NCI-H748 (cell line): ENCODE measurements at regions not wholly inside any gene's neighbourhood (a gene's known extent, or its start where the extent isn't known, plus 50 kb on each side); places are given as distances from the start of the nearest gene placed in this dataset.

Experiments
- DNase-seq: peaks from one replicate; lab custom pipeline; 2025; ENCODE audit not compliant: unreplicated experiment; lab: John Stamatoyannopoulos, UW

DNA sequence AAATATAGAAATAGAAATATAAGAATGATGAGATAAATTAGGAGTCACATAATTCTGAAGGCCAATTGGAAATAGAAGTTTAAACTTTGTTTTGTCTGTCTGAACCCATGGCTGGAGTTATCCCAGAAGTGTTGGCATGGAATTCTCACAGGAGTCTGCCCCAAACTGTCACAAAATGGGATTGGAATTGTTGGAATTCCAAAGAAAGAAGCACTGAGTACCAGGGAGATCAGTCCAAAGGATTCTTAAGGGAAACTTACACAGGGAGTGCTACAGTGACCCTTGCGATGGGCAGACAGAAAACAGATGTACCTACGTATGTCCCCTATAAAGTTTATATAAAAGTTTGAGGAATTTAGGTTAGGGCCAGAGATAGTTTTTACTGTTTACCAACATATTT is 1607.7 kb downstream of the ARAP2 start:
- no peak for DNase-seq

DNA sequence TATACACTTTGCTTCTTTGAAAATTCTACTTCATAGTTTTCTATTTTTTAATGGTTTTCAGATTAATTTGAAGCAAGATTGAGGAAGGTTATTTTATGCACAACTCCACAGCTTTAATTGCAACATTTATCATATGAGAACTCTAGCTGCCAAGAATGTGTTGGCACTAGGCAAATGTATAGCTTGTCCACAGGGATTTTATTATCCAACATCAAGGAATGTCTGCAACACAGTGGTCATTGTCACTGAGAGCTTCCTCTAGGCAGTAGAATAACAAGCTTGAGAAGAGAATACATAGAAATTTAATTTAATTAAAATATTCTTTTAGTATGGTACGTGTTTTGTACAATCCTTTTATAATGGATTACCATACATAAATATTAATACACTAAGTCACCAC is 1600.8 kb downstream of the ARAP2 start:
- DNase-seq, result no peak

DNA sequence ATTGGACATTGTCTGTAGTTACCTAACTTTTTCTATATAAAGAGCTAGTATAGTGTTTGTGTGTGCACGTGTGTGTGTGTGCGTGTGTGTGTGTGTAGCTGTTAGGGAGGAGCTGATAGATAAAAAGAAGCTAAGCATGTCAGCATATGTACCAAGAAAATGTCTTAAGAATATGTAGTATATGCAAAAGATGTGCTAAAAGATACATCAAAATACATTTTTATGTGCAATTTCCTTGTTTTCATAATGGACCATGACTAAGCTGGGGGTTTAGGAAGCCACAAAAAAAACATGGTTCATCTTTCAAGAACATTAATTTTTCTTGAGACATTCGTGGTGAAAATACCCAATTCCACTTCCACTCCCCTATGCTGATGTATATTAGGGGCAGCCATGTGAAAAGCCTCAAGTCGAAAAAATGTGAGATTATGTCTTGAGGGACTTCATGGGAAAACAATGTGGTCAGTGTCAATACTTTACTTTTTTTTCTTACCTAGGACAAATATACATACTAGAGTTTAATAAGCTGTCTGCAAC is 1599.7 kb downstream of the ARAP2 start:
- no peak for DNase-seq

DNA sequence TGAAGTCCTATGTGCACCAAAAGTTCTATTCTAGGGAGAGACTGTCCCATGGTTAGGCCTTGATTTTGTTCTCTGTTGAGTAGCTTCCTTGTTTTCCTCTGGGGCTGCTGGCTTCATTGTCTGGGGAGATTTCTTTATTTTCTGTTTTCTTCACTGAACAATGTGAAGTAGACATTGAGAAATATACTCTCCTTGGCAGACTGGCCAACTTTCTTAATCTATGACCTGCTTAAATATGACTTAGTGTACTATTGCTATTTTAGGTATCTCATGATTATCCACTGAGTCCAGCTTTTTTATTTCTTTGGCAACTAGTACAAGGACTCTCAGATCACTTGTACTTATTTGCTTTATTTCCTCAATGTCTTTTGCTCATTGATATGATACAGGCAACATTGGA is 1594.6 kb downstream of the ARAP2 start:
- DNase-seq, result no peak

DNA sequence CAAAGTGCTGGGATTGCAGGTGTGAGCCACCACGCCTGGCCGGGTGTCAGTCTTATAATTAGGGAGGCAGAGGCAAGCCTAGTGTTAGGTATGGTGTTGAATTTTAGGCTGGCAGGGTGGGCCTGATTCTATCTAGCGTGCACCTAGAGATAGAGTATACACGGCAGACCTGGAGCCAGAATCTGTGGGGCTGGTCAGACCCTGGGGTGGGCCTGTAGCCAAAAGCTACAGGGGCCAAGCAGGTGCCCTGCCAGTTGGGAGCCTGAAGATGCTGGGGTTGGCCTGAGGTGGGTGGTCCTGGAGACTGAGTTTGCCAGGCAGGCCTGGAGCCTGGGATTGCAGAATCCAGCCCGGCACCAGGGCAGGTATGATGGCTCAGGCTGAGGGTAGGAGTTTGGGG is 1580.3 kb downstream of the ARAP2 start:
- DNase-seq, result no peak

DNA sequence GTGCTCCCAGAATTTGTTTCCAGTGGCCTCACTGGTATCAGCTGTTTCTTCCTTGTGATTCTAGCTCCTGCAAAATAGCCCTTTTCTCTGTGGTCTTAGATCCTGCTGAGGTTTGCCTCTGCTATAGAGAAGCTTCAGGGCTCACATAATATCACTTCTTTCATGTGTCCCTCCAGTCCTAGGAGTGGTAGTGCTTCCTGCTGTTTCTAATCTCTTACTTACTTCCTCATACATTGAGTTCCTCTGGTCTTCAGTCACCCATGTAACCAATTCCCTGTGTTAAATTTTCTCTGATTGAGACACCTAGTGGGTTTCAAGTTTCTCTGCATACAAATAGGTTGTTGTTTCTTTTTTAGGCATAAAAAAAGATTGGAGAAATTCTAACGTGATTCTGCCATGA is 1567.9 kb downstream of the ARAP2 start:
- DNase-seq, result no peak

DNA sequence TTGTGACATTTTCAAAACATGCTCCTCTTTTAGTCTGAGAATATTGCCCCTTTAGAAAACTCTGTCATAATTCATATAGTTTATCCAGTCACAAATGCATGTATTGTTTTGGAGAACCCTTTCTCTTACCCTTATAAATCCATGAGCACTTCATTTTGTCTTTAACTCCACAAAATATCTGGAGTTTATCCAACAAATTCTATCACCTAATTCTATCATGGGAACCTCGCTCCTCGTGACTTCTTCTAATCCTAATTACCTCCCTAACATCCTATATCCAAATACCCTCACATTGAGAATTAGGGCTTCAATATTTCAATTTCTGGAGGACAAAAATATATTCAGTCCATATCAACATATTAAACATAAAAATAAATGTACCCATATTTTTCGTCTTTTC is 1565.9 kb downstream of the ARAP2 start:
- DNase-seq, result no peak

DNA sequence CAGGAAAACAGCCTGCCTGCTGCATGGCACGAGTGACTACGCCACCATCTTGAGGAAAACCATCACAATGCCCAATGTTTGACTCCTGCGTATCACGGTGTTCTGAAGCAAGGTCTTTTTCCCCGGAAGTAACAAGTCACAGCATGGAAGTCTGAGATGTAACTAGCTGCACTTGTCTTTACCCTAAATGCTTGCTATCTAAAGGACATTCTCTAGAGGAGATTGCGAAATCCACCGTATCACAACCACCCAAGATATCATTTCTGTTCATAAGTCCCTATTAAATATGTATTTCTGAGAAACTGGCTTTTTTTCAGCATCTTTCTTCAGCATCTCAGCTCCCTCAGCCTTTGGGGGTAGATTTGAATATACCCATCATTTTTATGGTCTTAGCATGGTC is 1565.1 kb downstream of the ARAP2 start:
- no peak for DNase-seq

DNA sequence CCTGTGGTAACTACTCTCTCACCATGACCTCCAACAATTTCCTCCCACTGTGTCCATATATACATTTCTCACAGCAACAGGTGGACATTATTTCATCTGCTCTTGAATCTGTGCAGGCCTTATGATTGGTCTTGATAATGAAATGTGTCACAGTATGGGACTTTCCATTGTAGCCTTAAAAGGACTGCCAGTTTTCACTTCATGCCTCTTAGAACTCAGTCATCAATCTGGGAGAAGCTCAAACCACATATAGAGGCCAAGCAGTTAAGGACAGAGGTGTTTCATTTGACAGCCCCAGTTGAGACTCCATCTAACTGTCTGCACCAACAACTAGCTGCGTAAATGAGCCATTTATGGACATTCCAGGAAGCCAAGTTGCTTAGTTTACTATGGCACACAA is 1534.8 kb downstream of the ARAP2 start:
- DNase-seq, result no peak

DNA sequence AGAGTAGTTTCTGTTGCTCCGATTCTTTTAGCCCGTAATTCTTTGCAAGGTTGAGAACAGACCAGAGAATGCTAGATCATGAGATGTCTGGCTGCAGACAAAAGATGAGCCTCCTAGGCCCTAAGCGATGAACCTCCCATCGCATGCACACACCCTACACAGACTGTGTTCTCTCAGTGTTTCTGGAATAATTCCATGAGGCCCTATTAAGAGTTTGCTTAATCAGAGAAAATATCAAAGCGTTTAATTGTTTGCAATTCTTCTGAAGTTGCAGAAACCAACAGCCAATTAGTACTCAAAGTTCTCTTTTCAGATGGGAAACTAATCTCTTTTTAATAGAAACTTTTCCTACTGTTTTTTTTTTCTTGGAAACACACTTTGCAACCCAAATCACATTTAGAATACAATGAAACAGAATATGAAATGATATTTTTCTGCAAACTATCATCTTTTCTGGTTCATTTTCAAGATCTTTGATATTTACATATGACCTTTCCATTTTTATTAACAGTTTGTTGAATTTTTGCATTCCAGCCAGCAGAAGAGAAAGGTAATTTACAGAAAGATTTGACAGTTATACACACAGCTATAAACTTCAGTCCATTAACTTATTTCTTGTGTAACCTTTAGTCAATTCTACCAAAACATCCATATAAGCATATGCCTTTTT is 1525.6 kb downstream of the ARAP2 start:
- DNase-seq, result no peak

DNA sequence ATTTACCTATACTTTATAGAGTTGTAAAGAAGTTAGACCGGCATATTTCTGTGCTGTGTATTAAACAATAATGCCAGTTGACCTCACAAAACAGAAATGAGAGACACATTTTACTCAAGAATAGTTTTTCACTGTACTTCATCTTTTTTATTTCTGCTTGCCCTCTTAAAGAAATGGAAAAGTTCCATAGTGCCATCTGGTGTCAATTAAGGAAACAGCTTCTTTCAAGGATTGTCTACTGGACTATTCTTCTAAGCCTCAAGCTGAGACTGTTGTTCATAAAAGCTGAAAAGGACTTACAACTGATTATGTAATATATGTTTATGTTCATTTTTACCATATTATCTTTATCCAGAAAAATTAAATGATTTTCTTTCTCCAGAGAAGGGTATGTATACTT is 1523.7 kb downstream of the ARAP2 start:
- DNase-seq, result peak; percentile 66

DNA sequence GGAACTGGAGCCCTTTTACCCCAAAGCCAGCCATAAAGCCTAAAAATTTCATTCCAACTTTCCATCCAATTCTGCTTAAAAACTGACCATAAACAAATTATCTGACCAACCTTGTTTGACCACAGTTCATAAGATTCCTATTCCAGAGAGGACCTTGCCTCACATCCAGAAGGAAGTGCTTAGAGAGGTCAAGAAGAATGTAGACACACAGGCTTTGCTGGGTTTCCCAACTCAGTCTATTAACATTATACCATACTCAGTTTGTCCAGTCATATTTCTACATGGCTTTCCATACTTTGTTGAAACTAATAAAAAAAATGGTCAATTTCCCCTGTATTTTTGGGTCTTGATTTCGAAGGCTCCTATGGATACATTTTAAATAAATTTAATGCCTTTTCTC is 1522.5 kb downstream of the ARAP2 start:
- DNase-seq, result no peak

DNA sequence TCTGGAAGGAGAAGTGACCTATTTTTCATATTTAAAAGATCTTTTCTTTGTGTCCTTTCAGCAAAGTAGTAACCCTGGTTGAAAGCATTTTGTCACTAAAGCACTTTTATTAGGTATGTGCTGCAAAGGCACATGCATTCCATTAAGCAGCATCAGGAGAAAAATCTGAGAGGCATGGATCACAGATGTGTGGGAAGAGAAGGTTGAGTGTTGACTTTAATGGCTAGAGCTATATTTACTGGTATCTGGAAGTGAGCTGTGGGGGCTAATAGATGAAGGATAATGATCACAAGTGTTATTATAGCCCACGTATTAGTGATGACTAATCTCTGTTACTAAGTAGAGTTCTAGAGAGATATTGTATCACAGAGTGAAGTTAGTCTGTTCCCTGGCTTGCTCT is 1520.7 kb downstream of the ARAP2 start:
- DNase-seq, result no peak

DNA sequence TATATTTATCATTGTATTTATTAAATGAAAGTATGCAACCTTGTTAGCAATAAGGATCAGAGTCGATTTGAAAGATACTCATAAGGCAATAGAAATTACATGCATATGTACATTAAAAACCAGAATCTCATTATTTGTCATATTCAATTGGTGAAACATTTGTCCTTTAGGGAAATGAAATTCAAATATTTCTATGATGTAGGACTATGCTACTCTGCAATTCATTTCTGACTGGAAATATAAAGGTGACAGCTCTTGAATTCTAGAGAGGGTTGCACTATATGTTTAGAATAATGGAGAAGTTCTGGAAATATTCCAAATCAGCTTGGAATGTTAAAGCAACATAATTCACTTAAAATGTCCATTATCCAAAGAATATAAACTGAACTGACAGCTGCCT is 1519.8 kb downstream of the ARAP2 start:
- no peak for DNase-seq

DNA sequence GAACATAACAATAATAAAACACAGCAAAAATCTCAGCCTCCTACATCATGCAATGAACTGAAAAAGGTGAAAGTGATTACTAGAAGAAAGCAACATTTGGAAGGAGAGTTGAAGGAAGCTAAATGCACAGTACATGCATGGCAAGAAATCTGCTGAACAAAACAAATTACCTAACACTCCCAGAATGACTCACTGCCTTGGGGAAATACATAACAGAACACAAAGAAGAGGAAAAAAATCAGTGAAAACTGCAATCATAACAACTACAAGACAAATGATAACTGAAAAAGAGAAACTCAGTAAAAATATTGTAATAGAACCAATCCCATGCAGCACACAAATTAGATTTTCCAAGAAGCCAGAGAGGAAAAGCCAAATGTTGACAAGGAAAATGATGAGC is 1513.2 kb downstream of the ARAP2 start:
- no peak for DNase-seq

DNA sequence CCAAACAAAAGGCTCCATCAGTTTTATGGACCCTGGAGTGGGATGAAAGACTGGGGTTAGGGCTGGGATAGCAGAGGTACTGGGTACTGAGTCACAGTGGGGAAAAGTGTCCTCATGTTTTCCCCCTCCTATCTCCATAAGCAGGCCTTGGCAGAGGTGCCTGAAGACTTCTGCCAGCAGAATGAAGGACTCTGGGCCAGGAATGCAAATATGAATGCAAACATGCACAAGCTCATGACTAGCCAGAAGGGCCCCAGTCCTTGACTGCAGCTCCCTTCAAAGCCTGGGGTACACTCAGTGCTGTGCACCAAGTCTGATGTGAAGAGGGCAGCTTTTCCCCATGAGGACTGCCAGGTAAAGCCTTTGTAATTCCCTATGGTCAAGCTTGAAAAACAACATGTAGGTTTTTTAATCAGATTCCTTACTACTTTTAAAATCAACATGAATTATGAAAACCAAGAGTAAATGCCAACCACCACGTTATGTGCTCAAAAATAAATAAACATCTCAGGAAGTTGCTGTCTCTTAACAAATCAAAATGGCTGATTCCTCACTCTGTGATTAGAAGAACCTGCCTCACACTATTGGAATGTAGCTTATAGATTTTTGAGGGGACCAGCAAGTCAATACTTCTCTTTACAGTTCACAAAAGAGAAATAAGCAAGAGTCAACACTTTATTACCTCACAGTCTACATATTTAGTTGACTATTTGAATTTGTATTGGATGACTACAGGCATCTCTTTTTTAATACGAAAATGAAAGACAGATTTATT is 1512.0 kb downstream of the ARAP2 start:
- no peak for DNase-seq

DNA sequence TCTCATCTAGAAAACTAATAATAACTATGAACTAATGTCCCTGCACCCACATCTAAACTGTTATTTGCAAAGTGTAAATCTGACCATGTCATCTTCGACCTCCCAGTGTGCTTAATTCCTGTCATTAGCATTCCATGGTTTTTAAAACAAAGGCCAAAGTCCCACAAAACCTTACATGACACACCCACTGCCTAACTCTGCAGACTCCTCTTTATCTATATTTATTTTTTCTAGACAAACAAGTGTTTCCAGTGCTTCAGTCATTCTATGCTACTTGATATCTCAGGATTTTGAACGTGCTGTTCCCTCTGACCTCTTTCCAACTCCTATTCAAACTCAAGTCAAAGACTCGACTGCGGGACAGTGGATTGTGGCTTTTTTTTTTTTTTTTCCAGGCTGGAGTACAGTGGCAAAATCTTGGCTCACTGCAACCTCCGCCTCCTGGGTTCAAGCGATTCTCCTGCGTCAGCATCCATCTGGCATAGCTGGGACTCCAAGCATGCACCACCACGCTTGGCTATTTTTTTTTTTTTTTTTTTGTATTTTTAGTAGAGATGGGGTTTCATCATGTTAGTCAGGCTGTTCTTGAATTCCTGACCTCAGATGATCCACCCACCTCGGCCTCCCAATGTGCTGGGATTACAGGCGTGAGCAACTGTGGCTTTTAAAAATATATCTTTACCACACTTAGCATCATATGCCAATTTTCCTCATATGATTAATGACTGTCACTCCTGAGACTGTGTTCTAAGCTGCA is 1511.0 kb downstream of the ARAP2 start:
- DNase-seq, result peak; percentile 25

DNA sequence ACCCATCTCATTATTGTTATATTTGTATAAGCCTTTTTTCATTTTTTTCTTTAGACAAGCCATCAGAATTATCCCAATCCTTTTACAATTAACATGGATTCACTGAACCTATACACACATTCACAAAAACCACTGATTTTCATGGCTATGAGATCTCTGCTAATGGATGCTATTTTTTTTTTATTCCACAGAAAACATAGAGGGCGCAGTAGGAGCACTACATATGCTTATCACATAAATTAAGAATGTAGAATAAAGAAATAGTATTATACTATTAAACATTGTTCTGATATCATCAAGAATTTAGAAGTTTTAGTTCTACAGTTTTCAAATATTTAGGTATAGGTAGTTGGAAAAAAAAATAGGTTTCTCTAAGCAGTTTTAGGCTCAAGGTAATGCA is 1477.4 kb downstream of the ARAP2 start:
- no peak for DNase-seq

DNA sequence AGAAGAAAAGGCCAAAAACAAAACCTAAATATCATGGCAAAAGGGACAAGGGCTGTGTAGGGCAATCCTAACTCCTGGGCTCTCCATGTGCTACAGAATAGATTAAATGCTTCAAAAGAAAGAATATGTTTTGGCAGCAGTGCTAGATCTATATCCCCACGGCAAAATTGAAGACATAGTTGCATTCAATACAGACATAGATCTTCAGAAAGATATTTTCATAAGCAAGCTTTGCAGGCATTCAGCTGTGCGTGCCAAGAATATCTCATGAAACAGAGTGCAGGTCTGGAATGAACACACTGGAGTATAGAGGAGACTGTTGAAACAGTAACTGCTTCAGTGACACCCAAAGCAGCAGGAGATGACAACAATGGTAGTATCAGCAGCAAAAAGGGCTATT is 1476.9 kb downstream of the ARAP2 start:
- DNase-seq, result no peak

DNA sequence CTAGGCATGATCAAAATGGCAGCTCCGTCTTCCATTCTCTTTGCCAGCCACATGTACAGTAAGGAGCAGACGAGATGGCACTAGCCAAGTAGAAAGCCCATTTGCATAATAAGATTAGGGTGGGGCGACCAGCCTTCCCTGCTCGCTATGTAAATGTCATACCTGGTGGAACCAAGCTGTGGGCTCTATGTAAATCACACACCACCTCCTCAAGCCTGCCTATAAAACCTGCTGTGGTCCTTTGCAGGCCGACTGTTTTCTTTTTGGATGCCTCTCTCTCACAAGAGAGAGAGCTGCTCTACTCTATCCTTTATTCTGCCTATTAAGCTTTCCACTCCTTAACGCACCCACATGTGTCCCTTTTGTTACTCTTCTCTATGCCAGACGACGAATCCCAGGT is 1472.7 kb downstream of the ARAP2 start:
- DNase-seq, result no peak

DNA sequence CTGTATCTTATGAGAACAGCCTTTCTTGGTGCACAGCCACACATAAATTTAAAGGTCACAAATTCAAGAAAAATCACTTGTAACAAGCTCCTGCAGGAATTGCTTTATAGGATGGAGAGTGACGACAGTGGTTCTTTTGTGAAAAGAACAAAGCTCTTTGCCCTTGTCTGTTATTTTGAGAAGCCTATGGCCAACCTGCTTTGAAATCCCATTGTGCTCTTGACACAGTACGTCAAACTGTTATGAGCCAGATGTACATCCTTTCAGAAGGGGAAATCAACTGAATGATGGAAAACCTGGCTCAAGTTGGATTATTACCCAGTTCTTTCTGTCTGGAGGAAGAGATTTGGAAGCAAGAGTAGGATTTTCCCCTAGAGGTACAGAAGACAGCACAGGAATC is 1454.2 kb downstream of the ARAP2 start:
- no peak for DNase-seq

DNA sequence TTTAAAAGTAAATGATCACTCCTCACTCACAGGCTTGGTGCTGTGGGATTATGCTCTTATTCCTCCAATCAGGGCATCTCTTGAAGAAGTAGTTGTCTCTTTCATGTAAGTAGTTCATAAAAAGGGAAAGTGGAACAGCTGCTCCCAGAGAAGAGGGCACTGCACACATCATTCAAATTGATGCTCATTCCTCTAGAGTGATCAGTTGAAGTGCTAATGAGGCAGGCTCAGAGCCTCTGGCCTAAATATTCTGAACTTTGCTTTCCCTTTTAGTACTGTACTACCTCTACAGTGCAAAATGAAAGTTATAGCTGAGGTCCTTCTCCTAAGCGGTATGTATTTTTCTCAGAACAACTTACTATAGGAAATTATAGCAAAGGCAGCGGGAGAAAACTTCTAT is 1453.1 kb downstream of the ARAP2 start:
- no peak for DNase-seq
